GM12865 (cell line): ENCODE measurements at regions not wholly inside any gene's neighbourhood (a gene's known extent, or its start where the extent isn't known, plus 50 kb on each side); places are given as distances from the start of the nearest gene placed in this dataset.
A peak's percentile ranks its signal among the peaks of the same experiment; 100 is the strongest.

Source experiments
- DNase-seq: peaks from one replicate; pipeline ENCODE4 v3.0.0; 2010; ENCODE audit warnings: low read depth
- H3K4me3 ChIP-seq: 2 replicates; pipeline ENCODE4 v1.5.1; 2011; ENCODE audit warnings: mild to moderate bottlenecking, low read depth, low read length, control low read depth
- CTCF ChIP-seq: IDR thresholded peaks from 2 replicates; pipeline ENCODE4 v1.5.1; 2011; ENCODE audit warnings: low read length, control low read depth, low read depth, inconsistent platforms; ENCODE audit not compliant: insufficient read depth; ENCODE audit errors: missing control alignments

- DNase-seq, result no peak
- no peak overlapping the region for H3K4me3 ChIP-seq
- TF ChIP-seq CTCF, result no peak
These were observed 172.4 kb downstream of the MOXD1 start for GRCh38 chr6:132228894-132229293.

DNA sequence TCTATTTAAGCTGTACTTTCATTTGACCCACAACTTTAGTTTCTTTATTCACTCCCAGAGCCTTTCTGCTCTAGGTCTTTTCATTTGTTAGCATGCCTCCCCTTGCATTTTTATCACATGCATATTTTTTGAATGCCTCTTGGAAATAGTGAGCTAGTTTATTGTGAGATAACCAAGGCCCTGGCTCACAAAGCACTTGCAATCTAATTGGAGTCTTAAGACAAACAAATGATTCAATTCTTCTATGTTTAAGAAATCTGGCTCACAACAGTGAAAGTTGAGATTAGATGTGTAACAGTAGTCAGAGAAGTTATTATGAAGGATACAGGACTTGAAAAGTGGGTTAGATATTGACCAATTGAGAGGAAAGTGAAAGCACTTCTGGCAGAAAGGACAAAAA is 173.4 kb downstream of the MOXD1 start:
- TF ChIP-seq CTCF, result no peak

GRCh38 chr6:132224943-132225342 is 176.3 kb downstream of the MOXD1 start:
- DNase-seq, result no peak
- no peak overlapping the region for H3K4me3 ChIP-seq
- no peak for TF ChIP-seq CTCF

More for the DNA sequence above, 173.4 kb downstream of the MOXD1 start:
- H3K4me3 ChIP-seq, result no peak overlapping the region
- no peak for DNase-seq

DNA sequence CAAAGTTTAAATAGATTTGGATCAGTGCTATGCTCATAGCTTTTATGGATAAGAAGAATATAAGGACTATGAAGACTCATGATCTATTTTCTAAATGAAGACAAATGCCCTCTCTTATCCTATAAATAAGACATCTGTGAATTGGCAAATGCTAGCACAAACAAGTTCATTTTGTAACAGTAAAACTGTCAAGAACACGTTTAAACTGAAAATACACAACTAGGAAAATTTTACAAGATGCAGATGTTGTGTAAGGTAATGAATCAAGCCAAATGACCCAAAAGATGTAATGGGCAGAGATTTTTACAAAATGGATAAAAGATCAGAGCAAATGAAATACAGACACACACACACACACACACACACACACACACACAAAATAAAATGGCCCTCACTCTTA is 180.5 kb downstream of the MOXD1 start:
- no peak for TF ChIP-seq CTCF
- no peak overlapping the region for H3K4me3 ChIP-seq
- no peak for DNase-seq

DNA sequence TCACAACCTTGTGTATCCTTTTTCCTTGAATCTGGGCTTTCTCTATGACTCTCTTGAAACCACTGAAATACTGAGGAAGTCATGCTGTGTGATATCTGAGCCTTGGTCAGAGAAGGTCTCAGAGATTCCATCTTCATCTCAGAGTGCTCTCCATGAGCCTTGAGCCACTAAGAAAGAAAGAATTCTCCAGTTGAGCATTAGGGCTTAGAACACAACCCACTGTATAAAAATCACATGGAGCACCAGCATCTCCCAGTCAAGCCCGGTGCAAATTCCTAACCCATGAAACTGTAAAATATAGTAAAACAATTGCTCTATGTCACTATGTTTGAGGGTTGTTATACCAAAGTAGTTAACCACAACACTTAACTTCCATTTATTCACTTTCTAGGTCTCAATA is 181.4 kb downstream of the MOXD1 start:
- no peak overlapping the region for H3K4me3 ChIP-seq
- DNase-seq, result no peak
- no peak for TF ChIP-seq CTCF

GRCh38 chr6:132218059-132218696 is 183.1 kb downstream of the MOXD1 start:
- H3K4me3 ChIP-seq, result no peak overlapping the region
- peak; percentile 35 for TF ChIP-seq CTCF
- DNase-seq, result peak; percentile 13

- no peak overlapping the region for H3K4me3 ChIP-seq
- no peak for DNase-seq
- TF ChIP-seq CTCF, result no peak
These were observed 185.5 kb downstream of the MOXD1 start for GRCh38 chr6:132215805-132216204.
